Esophagus squamous epithelium (tissue), 5 donors: ENCODE measurements at regions not wholly inside any gene's neighbourhood (a gene's known extent, or its start where the extent isn't known, plus 50 kb on each side); places are given as distances from the start of the nearest gene placed in this dataset.

Experiments used
- DNase-seq: peaks from one replicate; lab custom pipeline; 2025; lab: John Stamatoyannopoulos, UW
- H3K27ac ChIP-seq, 4 donors: fragments of 200-600 bp; sonication (generic); one replicate each; pipeline ENCODE4 v1.5.1; 2016 to 2019; ENCODE audit warnings: mild to moderate bottlenecking in 1 of 4
- H3K27me3 ChIP-seq, 4 donors: fragments of 200-600 bp; sonication (generic); 1 replicate in 3 of 4; 2 replicates in 1 of 4; pipeline versions ENCODE4 v1.5.1 to v1.6.0; 2017 to 2021; ENCODE audit warnings: antibody characterized with exemption in 1 of 4
- H3K36me3 ChIP-seq, 3 donors: fragments of 200-600 bp; sonication (generic); one replicate each; pipeline ENCODE4 v1.5.1; 2016 to 2019
- H3K4me1 ChIP-seq, 3 donors: fragments of 200-600 bp; sonication (generic); one replicate each; pipeline ENCODE4 v1.5.1; 2017 to 2019
- H3K4me3 ChIP-seq, 4 donors: fragments of 200-600 bp; sonication (generic); 1 replicate in 3 of 4; 2 replicates in 1 of 4; pipeline ENCODE4 v1.5.1; 2016 to 2019; ENCODE audit warnings: mild to moderate bottlenecking in 2 of 4, moderate library complexity in 1 of 4
- H3K9me3 ChIP-seq, 3 donors: fragments of 200-600 bp; sonication (generic); one replicate each; pipeline ENCODE4 v1.5.1; 2016 to 2019
- CTCF ChIP-seq, 6 experiments: fragments of 450-650 bp in 4 of 6; fragments of 200-600 bp in 2 of 6; sonication (generic) in 2 of 6; IDR thresholded peaks; one replicate each; pipeline ENCODE4 v1.5.1; 2016 to 2019; ENCODE audit warnings: antibody characterized with exemption in 6 of 6, mild to moderate bottlenecking in 4 of 6, moderate library complexity in 4 of 6
- POLR2A ChIP-seq, 4 donors: fragments of 450-650 bp; IDR thresholded peaks; one replicate each; pipeline ENCODE4 v1.6.1; 2017; ENCODE audit warnings: antibody characterized with exemption in 4 of 4, mild to moderate bottlenecking in 4 of 4, moderate library complexity in 3 of 4
- WGBS, 2 donors: methylation state at CpG; one replicate each; pipeline ENCODE4 v1.1.5; 2018; 5-methylcytosine and 5-hydroxymethylcytosine counted together
- intact Hi-C: fragments of 100-400 bp; cut with DNase I; formaldehyde crosslinking; loops from one replicate; pipeline ENCODE4 v1.15.0; 2022
- donor health status: DM: yes; HTN: yes; CAD: no.

- H3K4me1 ChIP-seq: no peaks in the 10 kb centered on the region
- intact Hi-C loops: no loop called here
- no peak overlapping the region for H3K27ac ChIP-seq
- DNase-seq: no peak
- no peak overlapping the region for H3K4me3 ChIP-seq
- H3K27me3 ChIP-seq: no peaks in the 10 kb centered on the region
- TF ChIP-seq CTCF (IDR thresholded peaks at IDR 0.05) (no peak), POLR2A (IDR thresholded peaks at IDR 0.05) (no peak)
- 60 to 62% methylated on average over 3 of the region's 3 CpGs for WGBS, 2 donors
- H3K36me3 ChIP-seq: no peaks in the 10 kb centered on the region
- H3K9me3 ChIP-seq: no peaks in the 10 kb centered on the region
Observed at GRCh38 chr5:155783791-155784190, 543.2 kb upstream of the SGCD start.

DNA sequence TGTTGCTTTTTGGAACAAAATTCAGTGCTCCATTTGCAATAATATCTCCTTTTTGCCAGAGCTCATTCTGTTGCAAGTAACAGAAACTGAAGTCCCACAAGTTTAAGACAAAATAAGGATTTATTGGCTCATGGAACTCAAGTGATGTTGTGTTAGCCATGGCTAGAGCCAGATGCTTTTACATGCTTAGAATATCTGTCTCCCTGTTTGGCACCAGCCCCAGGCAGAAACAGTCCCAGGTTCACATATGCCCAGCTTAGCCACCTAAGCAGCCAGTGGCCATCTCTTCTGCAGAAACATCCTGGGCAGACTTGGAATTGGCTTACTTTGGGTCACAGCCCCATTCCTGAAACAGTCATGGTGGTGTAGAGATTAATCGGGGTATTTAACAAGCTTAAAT, 540.9 kb upstream of the SGCD start:
- Histone ChIP-seq H3K4me1 (no peaks in the 10 kb centered on the region), H3K36me3 (no peaks in the 10 kb centered on the region), H3K9me3 (no peaks in the 10 kb centered on the region), H3K27ac (no peak overlapping the region), H3K27me3 (no peaks in the 10 kb centered on the region), H3K4me3 (no peak overlapping the region)
- no peak for TF ChIP-seq POLR2A (IDR thresholded peaks at IDR 0.05)
- TF ChIP-seq CTCF (IDR thresholded peaks at IDR 0.05): no peak
- no peak for DNase-seq
- 73 to 88% methylated on average over 1 of the region's 1 CpG for WGBS, 2 donors
- intact Hi-C loops: no loop called here

DNA sequence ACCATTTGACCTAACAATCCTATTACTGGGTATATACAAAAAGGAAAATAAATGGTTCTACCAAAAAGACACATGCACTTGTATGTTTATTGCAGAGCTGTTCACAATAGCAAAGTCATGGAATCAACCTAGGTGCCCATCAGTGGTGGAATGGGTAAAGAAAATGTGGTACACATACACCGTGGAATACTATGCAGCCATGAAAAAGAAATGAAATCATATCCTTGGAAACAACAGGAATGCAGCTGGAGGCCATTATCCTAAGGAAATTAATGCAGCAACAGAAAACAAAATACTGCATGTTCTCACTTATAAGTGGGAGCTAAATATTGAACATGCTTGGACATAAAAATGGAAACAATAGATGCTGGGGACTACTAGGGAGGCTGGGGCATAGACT, 534.1 kb upstream of the SGCD start:
- TF ChIP-seq CTCF (IDR thresholded peaks at IDR 0.05): no peak
- TF ChIP-seq POLR2A (IDR thresholded peaks at IDR 0.05): no peak
- Histone ChIP-seq H3K36me3 (no peaks in the 10 kb centered on the region), H3K9me3 (peaks cover 0 to 37% (median 9%) of the 10 kb centered on the region in 3 donors), H3K4me3 (no peak overlapping the region), H3K27ac (no peak overlapping the region), H3K4me1 (no peaks in the 10 kb centered on the region), H3K27me3 (no peaks in the 10 kb centered on the region)
- intact Hi-C loops: no loop called here
- 52 to 79% methylated on average over 1 of the region's 1 CpG for WGBS, 2 donors
- no peak for DNase-seq

DNA sequence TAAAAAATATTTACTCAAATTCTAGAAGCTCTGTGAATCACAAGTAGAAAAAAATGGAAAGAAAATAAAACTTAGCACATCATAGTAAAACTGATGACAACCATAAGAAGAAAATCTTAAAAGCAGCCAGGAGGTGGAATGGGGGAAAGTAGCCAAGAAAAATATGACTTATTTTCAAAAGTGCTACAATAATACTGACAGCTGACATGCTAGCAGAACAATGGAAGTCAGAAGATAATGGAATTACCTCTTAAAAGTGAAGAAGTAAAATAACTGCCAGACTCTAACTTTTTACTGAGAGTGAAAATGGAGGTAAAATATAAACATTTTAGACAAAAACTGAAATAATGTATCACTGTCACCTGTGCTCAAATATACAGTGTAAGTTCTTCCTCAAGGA, 532.2 kb upstream of the SGCD start:
- intact Hi-C loops: no loop called here
- Histone ChIP-seq H3K4me3 (no peak overlapping the region), H3K27ac (no peak overlapping the region), H3K36me3 (no peaks in the 10 kb centered on the region), H3K9me3 (peaks cover 0 to 37% (median 9%) of the 10 kb centered on the region in 3 donors), H3K4me1 (no peaks in the 10 kb centered on the region), H3K27me3 (no peaks in the 10 kb centered on the region)
- no peak for TF ChIP-seq POLR2A (IDR thresholded peaks at IDR 0.05)
- no peak for TF ChIP-seq CTCF (IDR thresholded peaks at IDR 0.05)
- DNase-seq: no peak

- Histone ChIP-seq H3K27ac (no peak overlapping the region), H3K27me3 (no peaks in the 10 kb centered on the region), H3K9me3 (peaks cover 0 to 22% (median 0%) of the 10 kb centered on the region in 3 donors), H3K4me3 (no peak overlapping the region), H3K36me3 (no peaks in the 10 kb centered on the region), H3K4me1 (no peaks in the 10 kb centered on the region)
- no peak for DNase-seq
- 67 to 77% methylated on average over 6 of the region's 6 CpGs for WGBS, 2 donors
- TF ChIP-seq POLR2A (IDR thresholded peaks at IDR 0.05) (no peak), CTCF (IDR thresholded peaks at IDR 0.05) (no peak)
- intact Hi-C loops: no loop called here
Observed at GRCh38 chr5:155799308-155799707, 527.7 kb upstream of the SGCD start.
